ENCODE measurements at regions not wholly inside any gene's neighbourhood (a gene's known extent, or its start where the extent isn't known, plus 50 kb on each side); places are given as distances from the start of the nearest gene placed in this dataset.

DNA sequence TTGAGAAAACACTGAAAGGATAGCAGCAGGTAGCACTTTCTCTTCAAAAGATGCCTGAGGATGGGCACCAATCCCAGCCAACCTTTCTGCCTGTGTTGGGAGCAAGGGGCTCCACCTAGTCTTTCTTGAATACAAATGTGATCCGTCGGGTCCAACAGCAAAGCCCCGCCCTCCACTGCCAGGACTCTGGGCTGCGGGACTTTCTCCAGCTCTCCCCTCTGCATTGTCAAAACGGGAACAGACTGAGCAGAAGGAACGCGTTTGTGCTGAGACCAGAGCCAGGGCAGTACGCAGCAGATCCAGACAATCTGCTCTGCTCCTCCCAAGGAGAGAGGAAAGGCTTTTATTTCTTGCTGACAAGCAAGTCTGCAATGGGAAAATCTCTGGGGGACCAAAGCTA is 139.7 kb downstream of the SEC61B start:
- ChIA-PET CTCF (ENCODE audit: unreplicated experiment) (no interaction called here), POLR2A (interaction anchor here (0.6 kb wide), 1 partner anchor 1739 kb away, joined by 3 read pairs; no protein-coding TSS in a partner anchor)
- Histone ChIP-seq H3K4me3 (ENCODE audit: low read depth, low read length, poor library complexity, severe bottlenecking) (no peak overlapping the region), H3K4me2 (ENCODE audit: low read length) (no peak overlapping the region), H4K20me1 (ENCODE audit: insufficient read depth, low read length) (no peaks in the 10 kb centered on the region), H3K36me3 (ENCODE audit: insufficient read depth, low read length) (no peaks in the 10 kb centered on the region), H3K9me3 (ENCODE audit: low read length) (no peaks in the 10 kb centered on the region), H3K27ac (ENCODE audit: low read depth, low read length, poor library complexity, severe bottlenecking) (no peak overlapping the region), H3K9me2 (ENCODE audit: insufficient read depth, low read length) (no peaks in the 10 kb centered on the region), H3K79me2 (ENCODE audit: insufficient read depth, low read depth, low read length) (no peaks in the 10 kb centered on the region), H2AFZ (ENCODE audit: low read length) (no peak overlapping the region), H3K4me1 (ENCODE audit: insufficient read depth, low read length, poor library complexity, severe bottlenecking) (no peaks in the 10 kb centered on the region)
- no peak for DNase-seq (ENCODE audit: low spot score)
- TF ChIP-seq, protein P1, sequence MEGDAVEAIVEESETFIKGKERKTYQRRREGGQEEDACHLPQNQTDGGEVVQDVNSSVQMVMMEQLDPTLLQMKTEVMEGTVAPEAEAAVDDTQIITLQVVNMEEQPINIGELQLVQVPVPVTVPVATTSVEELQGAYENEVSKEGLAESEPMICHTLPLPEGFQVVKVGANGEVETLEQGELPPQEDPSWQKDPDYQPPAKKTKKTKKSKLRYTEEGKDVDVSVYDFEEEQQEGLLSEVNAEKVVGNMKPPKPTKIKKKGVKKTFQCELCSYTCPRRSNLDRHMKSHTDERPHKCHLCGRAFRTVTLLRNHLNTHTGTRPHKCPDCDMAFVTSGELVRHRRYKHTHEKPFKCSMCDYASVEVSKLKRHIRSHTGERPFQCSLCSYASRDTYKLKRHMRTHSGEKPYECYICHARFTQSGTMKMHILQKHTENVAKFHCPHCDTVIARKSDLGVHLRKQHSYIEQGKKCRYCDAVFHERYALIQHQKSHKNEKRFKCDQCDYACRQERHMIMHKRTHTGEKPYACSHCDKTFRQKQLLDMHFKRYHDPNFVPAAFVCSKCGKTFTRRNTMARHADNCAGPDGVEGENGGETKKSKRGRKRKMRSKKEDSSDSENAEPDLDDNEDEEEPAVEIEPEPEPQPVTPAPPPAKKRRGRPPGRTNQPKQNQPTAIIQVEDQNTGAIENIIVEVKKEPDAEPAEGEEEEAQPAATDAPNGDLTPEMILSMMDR (conservative IDR thresholded peaks at IDR 0.05; ENCODE audit: low read length): no peak
- TF ChIP-seq EZH2phosphoT487 (IDR thresholded peaks at IDR 0.05; ENCODE audit: borderline replicate concordance, low read depth, low read length): no peak
- intact Hi-C loops (cut with micrococcal nuclease; ENCODE audit: unreplicated experiment): no loop called here
- BruUV-seq (replicated peaks): no TSS peak

DNA sequence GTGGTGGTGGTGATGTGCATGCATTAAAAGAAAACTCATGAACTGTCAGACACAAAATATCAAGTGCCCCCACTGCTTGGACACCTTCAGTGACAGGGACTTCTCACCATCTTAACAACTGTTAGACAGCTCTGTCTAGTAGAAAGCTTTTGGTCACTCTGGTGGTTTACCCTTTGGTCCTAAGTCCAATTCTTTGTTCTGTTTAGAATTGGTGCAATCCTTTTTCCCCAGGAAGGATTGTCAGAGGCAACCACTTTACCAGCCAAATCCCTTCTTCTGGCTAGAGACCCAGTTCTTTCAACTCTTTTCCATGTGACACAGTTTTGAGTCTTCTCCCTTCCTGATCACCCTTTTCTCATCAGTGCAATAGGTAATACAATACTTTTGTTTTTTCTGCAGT is 140.2 kb downstream of the SEC61B start:
- intact Hi-C loops (cut with micrococcal nuclease; ENCODE audit: unreplicated experiment): no loop called here
- BruUV-seq (replicated peaks): no TSS peak
- Histone ChIP-seq H2AFZ (ENCODE audit: low read length) (no peak overlapping the region), H3K79me2 (ENCODE audit: insufficient read depth, low read depth, low read length) (no peaks in the 10 kb centered on the region), H3K36me3 (ENCODE audit: insufficient read depth, low read length) (no peaks in the 10 kb centered on the region), H3K9me3 (ENCODE audit: low read length) (no peaks in the 10 kb centered on the region), H3K4me2 (ENCODE audit: low read length) (no peak overlapping the region), H3K4me1 (ENCODE audit: insufficient read depth, low read length, poor library complexity, severe bottlenecking) (no peaks in the 10 kb centered on the region), H4K20me1 (ENCODE audit: insufficient read depth, low read length) (no peaks in the 10 kb centered on the region), H3K4me3 (ENCODE audit: low read depth, low read length, poor library complexity, severe bottlenecking) (no peak overlapping the region), H3K27ac (ENCODE audit: low read depth, low read length, poor library complexity, severe bottlenecking) (no peak overlapping the region), H3K9me2 (ENCODE audit: insufficient read depth, low read length) (no peaks in the 10 kb centered on the region)
- ChIA-PET CTCF (ENCODE audit: unreplicated experiment) (no interaction called here), POLR2A (interaction anchor here (0.6 kb wide), 1 partner anchor 1739 kb away, joined by 3 read pairs; no protein-coding TSS in a partner anchor)
- TF ChIP-seq, protein P1 (conservative IDR thresholded peaks at IDR 0.05; ENCODE audit: low read length): no peak
- no peak for TF ChIP-seq EZH2phosphoT487 (IDR thresholded peaks at IDR 0.05; ENCODE audit: borderline replicate concordance, low read depth, low read length)
- DNase-seq (ENCODE audit: low spot score): no peak

DNA sequence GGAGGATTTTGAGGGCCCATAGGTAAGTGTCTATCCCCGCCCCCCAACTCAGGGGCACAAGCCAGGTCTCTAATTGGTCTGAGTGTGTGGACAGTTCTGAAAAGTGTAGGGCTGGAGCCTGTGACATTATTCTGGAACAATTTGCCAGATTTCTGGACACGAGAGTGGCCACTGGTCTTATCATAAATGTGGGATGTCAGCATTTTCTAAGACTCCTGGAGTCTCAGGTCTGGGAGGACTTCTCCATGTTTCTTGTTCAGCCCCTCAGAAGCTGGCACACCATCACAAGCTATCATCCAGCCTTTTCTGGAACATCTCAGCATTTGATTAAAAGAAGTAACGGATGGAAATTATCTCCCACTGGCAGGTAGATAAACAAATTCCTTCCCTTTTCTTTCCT is 141.4 kb downstream of the SEC61B start:
- Histone ChIP-seq H2AFZ (ENCODE audit: low read length) (no peak overlapping the region), H3K79me2 (ENCODE audit: insufficient read depth, low read depth, low read length) (no peaks in the 10 kb centered on the region), H3K4me2 (ENCODE audit: low read length) (no peak overlapping the region), H3K9me2 (ENCODE audit: insufficient read depth, low read length) (no peaks in the 10 kb centered on the region), H4K20me1 (ENCODE audit: insufficient read depth, low read length) (no peaks in the 10 kb centered on the region), H3K4me1 (ENCODE audit: insufficient read depth, low read length, poor library complexity, severe bottlenecking) (no peaks in the 10 kb centered on the region), H3K9me3 (ENCODE audit: low read length) (no peaks in the 10 kb centered on the region), H3K27ac (ENCODE audit: low read depth, low read length, poor library complexity, severe bottlenecking) (no peak overlapping the region), H3K4me3 (ENCODE audit: low read depth, low read length, poor library complexity, severe bottlenecking) (no peak overlapping the region), H3K36me3 (ENCODE audit: insufficient read depth, low read length) (no peaks in the 10 kb centered on the region)
- DNase-seq (ENCODE audit: low spot score): no peak
- no TSS peak for BruUV-seq (replicated peaks)
- TF ChIP-seq EZH2phosphoT487 (IDR thresholded peaks at IDR 0.05; ENCODE audit: borderline replicate concordance, low read depth, low read length): no peak
- TF ChIP-seq, protein P1 (conservative IDR thresholded peaks at IDR 0.05; ENCODE audit: low read length): no peak
- intact Hi-C loops (cut with micrococcal nuclease; ENCODE audit: unreplicated experiment): no loop called here
- CTCF ChIA-PET (ENCODE audit: unreplicated experiment): no interaction called here
- POLR2A ChIA-PET: no interaction called here
